ENCODE measurements at regions not wholly inside any gene's neighbourhood (a gene's known extent, or its start where the extent isn't known, plus 50 kb on each side); places are given as distances from the start of the nearest gene placed in this dataset.

DNA sequence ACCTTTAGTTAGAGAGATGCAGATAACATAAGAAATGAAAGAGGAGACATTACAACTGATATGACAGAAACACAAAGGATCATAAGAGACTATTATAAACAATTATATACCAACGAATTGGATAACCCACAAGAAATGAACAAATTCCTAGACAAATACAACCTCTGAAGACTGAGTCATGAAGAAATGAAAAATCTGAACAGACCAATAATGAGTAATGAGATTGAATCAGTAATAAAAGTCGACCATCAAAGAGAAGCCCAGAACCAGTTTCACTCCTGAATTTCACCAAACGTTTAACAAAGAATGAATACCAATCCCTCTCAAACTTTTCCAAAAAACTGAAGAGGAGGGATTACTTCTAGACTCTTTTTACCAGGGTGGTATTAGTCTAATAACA is 50.5 kb upstream of the PCAT7 start:
- H3K27me3 Mint-ChIP-seq (ENCODE audit: insufficient read depth, low read depth, poor library complexity): peaks cover 1% of the 10 kb centered on the region
- no peak overlapping the region for H3K27ac Mint-ChIP-seq
- no peaks in the 10 kb centered on the region for H3K4me1 ChIP-seq (ENCODE audit: insufficient read depth)
- H3K4me3 Mint-ChIP-seq: no peak overlapping the region
- peaks cover 2% of the 10 kb centered on the region; the same call in 1 of the 3 replicates for H3K9me3 Mint-ChIP-seq
- no peaks in the 10 kb centered on the region for H3K36me3 ChIP-seq (ENCODE audit: insufficient read depth)
- DNase-seq (ENCODE audit: low spot score): no peak
- no peaks in the 10 kb centered on the region for H3K4me1 Mint-ChIP-seq
- H3K79me2 ChIP-seq (replicated peaks; ENCODE audit: insufficient read depth): 0 out of 2 replicates have a peak, but pooled peaks cover 5% of the 10 kb centered on the region
- peaks cover 4% of the 10 kb centered on the region; the same call in 1 of the 2 replicates for H3K9me2 ChIP-seq (ENCODE audit: insufficient read depth)
- no peaks in the 10 kb centered on the region for H3K27me3 ChIP-seq (ENCODE audit: insufficient read depth)
- TF ChIP-seq EZH2phosphoT487 (IDR thresholded peaks at IDR 0.05; ENCODE audit: unreplicated experiment) (no peak), NANOG (IDR thresholded peaks at IDR 0.05; ENCODE audit: borderline replicate concordance) (no peak), EZH2 (IDR thresholded peaks at IDR 0.05; ENCODE audit: low read depth, unreplicated experiment) (no peak), CREB1 (CRISPR knock-in tag; IDR thresholded peaks at IDR 0.05; ENCODE audit: low read depth) (no peak), POLR2AphosphoS5 (IDR thresholded peaks at IDR 0.05; ENCODE audit: low read depth) (no peak), STAT1 (IDR thresholded peaks at IDR 0.05; ENCODE audit: unreplicated experiment) (no peak), ZNF331 (CRISPR knock-in tag; IDR thresholded peaks at IDR 0.05; ENCODE audit: low read depth) (no peak)
- TF ChIP-seq, protein P1, sequence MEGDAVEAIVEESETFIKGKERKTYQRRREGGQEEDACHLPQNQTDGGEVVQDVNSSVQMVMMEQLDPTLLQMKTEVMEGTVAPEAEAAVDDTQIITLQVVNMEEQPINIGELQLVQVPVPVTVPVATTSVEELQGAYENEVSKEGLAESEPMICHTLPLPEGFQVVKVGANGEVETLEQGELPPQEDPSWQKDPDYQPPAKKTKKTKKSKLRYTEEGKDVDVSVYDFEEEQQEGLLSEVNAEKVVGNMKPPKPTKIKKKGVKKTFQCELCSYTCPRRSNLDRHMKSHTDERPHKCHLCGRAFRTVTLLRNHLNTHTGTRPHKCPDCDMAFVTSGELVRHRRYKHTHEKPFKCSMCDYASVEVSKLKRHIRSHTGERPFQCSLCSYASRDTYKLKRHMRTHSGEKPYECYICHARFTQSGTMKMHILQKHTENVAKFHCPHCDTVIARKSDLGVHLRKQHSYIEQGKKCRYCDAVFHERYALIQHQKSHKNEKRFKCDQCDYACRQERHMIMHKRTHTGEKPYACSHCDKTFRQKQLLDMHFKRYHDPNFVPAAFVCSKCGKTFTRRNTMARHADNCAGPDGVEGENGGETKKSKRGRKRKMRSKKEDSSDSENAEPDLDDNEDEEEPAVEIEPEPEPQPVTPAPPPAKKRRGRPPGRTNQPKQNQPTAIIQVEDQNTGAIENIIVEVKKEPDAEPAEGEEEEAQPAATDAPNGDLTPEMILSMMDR (conservative IDR thresholded peaks at IDR 0.05; ENCODE audit: low read depth in 2 of 2): no peak
- TF ChIP-seq, protein P2, sequence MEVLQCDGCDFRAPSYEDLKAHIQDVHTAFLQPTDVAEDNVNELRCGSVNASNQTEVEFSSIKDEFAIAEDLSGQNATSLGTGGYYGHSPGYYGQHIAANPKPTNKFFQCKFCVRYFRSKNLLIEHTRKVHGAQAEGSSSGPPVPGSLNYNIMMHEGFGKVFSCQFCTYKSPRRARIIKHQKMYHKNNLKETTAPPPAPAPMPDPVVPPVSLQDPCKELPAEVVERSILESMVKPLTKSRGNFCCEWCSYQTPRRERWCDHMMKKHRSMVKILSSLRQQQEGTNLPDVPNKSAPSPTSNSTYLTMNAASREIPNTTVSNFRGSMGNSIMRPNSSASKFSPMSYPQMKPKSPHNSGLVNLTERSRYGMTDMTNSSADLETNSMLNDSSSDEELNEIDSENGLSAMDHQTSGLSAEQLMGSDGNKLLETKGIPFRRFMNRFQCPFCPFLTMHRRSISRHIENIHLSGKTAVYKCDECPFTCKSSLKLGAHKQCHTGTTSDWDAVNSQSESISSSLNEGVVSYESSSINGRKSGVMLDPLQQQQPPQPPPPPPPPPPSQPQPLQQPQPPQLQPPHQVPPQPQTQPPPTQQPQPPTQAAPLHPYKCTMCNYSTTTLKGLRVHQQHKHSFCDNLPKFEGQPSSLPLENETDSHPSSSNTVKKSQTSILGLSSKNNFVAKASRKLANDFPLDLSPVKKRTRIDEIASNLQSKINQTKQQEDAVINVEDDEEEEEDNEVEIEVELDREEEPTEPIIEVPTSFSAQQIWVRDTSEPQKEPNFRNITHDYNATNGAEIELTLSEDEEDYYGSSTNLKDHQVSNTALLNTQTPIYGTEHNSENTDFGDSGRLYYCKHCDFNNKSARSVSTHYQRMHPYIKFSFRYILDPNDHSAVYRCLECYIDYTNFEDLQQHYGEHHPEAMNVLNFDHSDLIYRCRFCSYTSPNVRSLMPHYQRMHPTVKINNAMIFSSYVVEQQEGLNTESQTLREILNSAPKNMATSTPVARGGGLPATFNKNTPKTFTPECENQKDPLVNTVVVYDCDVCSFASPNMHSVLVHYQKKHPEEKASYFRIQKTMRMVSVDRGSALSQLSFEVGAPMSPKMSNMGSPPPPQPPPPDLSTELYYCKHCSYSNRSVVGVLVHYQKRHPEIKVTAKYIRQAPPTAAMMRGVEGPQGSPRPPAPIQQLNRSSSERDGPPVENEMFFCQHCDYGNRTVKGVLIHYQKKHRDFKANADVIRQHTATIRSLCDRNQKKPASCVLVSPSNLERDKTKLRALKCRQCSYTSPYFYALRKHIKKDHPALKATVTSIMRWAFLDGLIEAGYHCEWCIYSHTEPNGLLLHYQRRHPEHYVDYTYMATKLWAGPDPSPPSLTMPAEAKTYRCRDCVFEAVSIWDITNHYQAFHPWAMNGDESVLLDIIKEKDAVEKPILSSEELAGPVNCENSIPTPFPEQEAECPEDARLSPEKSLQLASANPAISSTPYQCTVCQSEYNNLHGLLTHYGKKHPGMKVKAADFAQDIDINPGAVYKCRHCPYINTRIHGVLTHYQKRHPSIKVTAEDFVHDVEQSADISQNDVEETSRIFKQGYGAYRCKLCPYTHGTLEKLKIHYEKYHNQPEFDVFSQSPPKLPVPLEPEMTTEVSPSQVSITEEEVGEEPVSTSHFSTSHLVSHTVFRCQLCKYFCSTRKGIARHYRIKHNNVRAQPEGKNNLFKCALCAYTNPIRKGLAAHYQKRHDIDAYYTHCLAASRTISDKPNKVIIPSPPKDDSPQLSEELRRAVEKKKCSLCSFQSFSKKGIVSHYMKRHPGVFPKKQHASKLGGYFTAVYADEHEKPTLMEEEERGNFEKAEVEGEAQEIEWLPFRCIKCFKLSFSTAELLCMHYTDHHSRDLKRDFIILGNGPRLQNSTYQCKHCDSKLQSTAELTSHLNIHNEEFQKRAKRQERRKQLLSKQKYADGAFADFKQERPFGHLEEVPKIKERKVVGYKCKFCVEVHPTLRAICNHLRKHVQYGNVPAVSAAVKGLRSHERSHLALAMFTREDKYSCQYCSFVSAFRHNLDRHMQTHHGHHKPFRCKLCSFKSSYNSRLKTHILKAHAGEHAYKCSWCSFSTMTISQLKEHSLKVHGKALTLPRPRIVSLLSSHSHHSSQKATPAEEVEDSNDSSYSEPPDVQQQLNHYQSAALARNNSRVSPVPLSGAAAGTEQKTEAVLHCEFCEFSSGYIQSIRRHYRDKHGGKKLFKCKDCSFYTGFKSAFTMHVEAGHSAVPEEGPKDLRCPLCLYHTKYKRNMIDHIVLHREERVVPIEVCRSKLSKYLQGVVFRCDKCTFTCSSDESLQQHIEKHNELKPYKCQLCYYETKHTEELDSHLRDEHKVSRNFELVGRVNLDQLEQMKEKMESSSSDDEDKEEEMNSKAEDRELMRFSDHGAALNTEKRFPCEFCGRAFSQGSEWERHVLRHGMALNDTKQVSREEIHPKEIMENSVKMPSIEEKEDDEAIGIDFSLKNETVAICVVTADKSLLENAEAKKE (CRISPR knock-in tag; IDR thresholded peaks at IDR 0.05): no peak
- TF ChIP-seq, protein P3, sequence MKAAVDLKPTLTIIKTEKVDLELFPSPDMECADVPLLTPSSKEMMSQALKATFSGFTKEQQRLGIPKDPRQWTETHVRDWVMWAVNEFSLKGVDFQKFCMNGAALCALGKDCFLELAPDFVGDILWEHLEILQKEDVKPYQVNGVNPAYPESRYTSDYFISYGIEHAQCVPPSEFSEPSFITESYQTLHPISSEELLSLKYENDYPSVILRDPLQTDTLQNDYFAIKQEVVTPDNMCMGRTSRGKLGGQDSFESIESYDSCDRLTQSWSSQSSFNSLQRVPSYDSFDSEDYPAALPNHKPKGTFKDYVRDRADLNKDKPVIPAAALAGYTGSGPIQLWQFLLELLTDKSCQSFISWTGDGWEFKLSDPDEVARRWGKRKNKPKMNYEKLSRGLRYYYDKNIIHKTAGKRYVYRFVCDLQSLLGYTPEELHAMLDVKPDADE (IDR thresholded peaks at IDR 0.05): no peak
- TF ChIP-seq, protein P4, sequence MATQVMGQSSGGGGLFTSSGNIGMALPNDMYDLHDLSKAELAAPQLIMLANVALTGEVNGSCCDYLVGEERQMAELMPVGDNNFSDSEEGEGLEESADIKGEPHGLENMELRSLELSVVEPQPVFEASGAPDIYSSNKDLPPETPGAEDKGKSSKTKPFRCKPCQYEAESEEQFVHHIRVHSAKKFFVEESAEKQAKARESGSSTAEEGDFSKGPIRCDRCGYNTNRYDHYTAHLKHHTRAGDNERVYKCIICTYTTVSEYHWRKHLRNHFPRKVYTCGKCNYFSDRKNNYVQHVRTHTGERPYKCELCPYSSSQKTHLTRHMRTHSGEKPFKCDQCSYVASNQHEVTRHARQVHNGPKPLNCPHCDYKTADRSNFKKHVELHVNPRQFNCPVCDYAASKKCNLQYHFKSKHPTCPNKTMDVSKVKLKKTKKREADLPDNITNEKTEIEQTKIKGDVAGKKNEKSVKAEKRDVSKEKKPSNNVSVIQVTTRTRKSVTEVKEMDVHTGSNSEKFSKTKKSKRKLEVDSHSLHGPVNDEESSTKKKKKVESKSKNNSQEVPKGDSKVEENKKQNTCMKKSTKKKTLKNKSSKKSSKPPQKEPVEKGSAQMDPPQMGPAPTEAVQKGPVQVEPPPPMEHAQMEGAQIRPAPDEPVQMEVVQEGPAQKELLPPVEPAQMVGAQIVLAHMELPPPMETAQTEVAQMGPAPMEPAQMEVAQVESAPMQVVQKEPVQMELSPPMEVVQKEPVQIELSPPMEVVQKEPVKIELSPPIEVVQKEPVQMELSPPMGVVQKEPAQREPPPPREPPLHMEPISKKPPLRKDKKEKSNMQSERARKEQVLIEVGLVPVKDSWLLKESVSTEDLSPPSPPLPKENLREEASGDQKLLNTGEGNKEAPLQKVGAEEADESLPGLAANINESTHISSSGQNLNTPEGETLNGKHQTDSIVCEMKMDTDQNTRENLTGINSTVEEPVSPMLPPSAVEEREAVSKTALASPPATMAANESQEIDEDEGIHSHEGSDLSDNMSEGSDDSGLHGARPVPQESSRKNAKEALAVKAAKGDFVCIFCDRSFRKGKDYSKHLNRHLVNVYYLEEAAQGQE (IDR thresholded peaks at IDR 0.05; ENCODE audit: unreplicated experiment): no peak
- no peak for ATAC-seq
- no peak overlapping the region for H3K4me2 ChIP-seq
- H4K20me1 ChIP-seq (replicated peaks; ENCODE audit: insufficient read depth): no peaks in the 10 kb centered on the region
- no peaks in the 10 kb centered on the region for H3F3A ChIP-seq (replicated peaks; ENCODE audit: low read depth)
- H2AFZ ChIP-seq: no peak overlapping the region
- H3K4me3 ChIP-seq: no peak overlapping the region
- no peak overlapping the region for H3K27ac ChIP-seq (ENCODE audit: low read depth)
- H3K36me3 Mint-ChIP-seq (ENCODE audit: low read depth): no peaks in the 10 kb centered on the region

Data from GM23338 (cell line).